H1 (cell line): ENCODE measurements at regions not wholly inside any gene's neighbourhood (a gene's known extent, or its start where the extent isn't known, plus 50 kb on each side); places are given as distances from the start of the nearest gene placed in this dataset.

Experiments used
- EP300 ChIP-seq, 2 experiments: IDR thresholded peaks; 1 replicate in 1 of 2; 2 replicates in 1 of 2; pipeline ENCODE4 v1.6.1; 2011 to 2012; ENCODE audit warnings: low read depth in 2 of 2, low read length in 2 of 2, mild to moderate bottlenecking in 2 of 2, borderline replicate concordance in 1 of 2, inconsistent platforms in 1 of 2, moderate library complexity in 1 of 2
- JUN ChIP-seq: IDR thresholded peaks from 2 replicates; pipeline ENCODE4 v1.6.1; 2011; ENCODE audit warnings: low read depth, mild to moderate bottlenecking, improper control_type of control experiment, low read length
- TF ChIP-seq, protein P1 (sequence below): fragments of 300-600 bp; sonication (generic); IDR thresholded peaks from 2 replicates; pipeline ENCODE4 v1.7.1; 2012; ENCODE audit warnings: low read length, moderate library complexity, mild to moderate bottlenecking, inconsistent platforms; ENCODE audit not compliant: insufficient replicate concordance
- TF ChIP-seq, protein P2 (sequence below): IDR thresholded peaks from 2 replicates; pipeline ENCODE4 v1.6.1; 2012; ENCODE audit warnings: inconsistent platforms

DNA sequence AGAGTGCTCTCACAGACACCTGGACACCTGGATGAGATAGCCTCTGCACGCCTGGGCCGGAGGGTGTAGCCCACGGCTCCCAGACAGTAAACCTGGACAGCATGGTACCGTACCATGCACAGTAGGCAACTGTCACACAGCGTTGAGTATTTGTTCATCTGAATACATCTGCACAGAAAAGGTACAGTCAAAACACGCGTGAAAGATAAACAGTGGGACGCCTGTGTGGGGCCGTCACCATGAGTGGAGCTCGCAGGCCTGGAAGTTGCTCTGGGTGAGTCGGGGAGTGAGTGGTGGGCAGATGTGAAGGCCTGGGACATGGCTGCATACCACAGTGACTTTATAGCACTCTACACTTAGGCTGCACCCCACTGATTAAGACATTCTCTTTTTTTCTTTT, 280.0 kb upstream of the SHH start (continued):
- TF ChIP-seq, protein P1, sequence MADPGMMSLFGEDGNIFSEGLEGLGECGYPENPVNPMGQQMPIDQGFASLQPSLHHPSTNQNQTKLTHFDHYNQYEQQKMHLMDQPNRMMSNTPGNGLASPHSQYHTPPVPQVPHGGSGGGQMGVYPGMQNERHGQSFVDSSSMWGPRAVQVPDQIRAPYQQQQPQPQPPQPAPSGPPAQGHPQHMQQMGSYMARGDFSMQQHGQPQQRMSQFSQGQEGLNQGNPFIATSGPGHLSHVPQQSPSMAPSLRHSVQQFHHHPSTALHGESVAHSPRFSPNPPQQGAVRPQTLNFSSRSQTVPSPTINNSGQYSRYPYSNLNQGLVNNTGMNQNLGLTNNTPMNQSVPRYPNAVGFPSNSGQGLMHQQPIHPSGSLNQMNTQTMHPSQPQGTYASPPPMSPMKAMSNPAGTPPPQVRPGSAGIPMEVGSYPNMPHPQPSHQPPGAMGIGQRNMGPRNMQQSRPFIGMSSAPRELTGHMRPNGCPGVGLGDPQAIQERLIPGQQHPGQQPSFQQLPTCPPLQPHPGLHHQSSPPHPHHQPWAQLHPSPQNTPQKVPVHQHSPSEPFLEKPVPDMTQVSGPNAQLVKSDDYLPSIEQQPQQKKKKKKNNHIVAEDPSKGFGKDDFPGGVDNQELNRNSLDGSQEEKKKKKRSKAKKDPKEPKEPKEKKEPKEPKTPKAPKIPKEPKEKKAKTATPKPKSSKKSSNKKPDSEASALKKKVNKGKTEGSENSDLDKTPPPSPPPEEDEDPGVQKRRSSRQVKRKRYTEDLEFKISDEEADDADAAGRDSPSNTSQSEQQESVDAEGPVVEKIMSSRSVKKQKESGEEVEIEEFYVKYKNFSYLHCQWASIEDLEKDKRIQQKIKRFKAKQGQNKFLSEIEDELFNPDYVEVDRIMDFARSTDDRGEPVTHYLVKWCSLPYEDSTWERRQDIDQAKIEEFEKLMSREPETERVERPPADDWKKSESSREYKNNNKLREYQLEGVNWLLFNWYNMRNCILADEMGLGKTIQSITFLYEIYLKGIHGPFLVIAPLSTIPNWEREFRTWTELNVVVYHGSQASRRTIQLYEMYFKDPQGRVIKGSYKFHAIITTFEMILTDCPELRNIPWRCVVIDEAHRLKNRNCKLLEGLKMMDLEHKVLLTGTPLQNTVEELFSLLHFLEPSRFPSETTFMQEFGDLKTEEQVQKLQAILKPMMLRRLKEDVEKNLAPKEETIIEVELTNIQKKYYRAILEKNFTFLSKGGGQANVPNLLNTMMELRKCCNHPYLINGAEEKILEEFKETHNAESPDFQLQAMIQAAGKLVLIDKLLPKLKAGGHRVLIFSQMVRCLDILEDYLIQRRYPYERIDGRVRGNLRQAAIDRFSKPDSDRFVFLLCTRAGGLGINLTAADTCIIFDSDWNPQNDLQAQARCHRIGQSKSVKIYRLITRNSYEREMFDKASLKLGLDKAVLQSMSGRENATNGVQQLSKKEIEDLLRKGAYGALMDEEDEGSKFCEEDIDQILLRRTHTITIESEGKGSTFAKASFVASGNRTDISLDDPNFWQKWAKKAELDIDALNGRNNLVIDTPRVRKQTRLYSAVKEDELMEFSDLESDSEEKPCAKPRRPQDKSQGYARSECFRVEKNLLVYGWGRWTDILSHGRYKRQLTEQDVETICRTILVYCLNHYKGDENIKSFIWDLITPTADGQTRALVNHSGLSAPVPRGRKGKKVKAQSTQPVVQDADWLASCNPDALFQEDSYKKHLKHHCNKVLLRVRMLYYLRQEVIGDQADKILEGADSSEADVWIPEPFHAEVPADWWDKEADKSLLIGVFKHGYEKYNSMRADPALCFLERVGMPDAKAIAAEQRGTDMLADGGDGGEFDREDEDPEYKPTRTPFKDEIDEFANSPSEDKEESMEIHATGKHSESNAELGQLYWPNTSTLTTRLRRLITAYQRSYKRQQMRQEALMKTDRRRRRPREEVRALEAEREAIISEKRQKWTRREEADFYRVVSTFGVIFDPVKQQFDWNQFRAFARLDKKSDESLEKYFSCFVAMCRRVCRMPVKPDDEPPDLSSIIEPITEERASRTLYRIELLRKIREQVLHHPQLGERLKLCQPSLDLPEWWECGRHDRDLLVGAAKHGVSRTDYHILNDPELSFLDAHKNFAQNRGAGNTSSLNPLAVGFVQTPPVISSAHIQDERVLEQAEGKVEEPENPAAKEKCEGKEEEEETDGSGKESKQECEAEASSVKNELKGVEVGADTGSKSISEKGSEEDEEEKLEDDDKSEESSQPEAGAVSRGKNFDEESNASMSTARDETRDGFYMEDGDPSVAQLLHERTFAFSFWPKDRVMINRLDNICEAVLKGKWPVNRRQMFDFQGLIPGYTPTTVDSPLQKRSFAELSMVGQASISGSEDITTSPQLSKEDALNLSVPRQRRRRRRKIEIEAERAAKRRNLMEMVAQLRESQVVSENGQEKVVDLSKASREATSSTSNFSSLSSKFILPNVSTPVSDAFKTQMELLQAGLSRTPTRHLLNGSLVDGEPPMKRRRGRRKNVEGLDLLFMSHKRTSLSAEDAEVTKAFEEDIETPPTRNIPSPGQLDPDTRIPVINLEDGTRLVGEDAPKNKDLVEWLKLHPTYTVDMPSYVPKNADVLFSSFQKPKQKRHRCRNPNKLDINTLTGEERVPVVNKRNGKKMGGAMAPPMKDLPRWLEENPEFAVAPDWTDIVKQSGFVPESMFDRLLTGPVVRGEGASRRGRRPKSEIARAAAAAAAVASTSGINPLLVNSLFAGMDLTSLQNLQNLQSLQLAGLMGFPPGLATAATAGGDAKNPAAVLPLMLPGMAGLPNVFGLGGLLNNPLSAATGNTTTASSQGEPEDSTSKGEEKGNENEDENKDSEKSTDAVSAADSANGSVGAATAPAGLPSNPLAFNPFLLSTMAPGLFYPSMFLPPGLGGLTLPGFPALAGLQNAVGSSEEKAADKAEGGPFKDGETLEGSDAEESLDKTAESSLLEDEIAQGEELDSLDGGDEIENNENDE, result no peak
- TF ChIP-seq, protein P2, sequence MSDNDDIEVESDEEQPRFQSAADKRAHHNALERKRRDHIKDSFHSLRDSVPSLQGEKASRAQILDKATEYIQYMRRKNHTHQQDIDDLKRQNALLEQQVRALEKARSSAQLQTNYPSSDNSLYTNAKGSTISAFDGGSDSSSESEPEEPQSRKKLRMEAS, result no peak
- no peak for TF ChIP-seq JUN
- TF ChIP-seq EP300 (IDR thresholded peaks at IDR 0.05; ENCODE audit: borderline replicate concordance in 1 of 2, low read depth in 2 of 2, low read length in 2 of 2), result no peak
